Ovary (tissue), 3 donors: ENCODE measurements at regions not wholly inside any gene's neighbourhood (a gene's known extent, or its start where the extent isn't known, plus 50 kb on each side); places are given as distances from the start of the nearest gene placed in this dataset.
A peak's percentile ranks its signal among the peaks of the same experiment; 100 is the strongest.

Experiments
- CTCF ChIP-seq, 3 donors: fragments of 450-650 bp in 2 of 3; fragments of 200-600 bp in 1 of 3; IDR thresholded peaks; one replicate each; pipeline versions ENCODE4 v1.5.1 to v1.8.0; 2016 to 2022; ENCODE audit warnings: antibody characterized with exemption in 3 of 3, mild to moderate bottlenecking in 1 of 3
- EP300 ChIP-seq: sonication (generic); formaldehyde crosslinking; IDR thresholded peaks from one replicate; pipeline ENCODE4 v1.6.1; 2017; ENCODE audit warnings: antibody characterized with exemption
- POLR2A ChIP-seq: fragments of 450-650 bp; IDR thresholded peaks from one replicate; pipeline ENCODE4 v1.6.1; 2017; ENCODE audit warnings: antibody characterized with exemption, mild to moderate bottlenecking, moderate library complexity
- donor health status: DM: no; HTN: no; CAD: no.

GRCh38 chr2:217650716-217651360, 352.0 kb downstream of the TNS1 start:
- TF ChIP-seq CTCF (IDR thresholded peaks at IDR 0.05): peak in 2 of 3 donors; percentile 26 to 40
- TF ChIP-seq POLR2A: no peak
- TF ChIP-seq EP300: no peak
